ENCODE measurements at regions not wholly inside any gene's neighbourhood (a gene's known extent, or its start where the extent isn't known, plus 50 kb on each side); places are given as distances from the start of the nearest gene placed in this dataset.

DNA sequence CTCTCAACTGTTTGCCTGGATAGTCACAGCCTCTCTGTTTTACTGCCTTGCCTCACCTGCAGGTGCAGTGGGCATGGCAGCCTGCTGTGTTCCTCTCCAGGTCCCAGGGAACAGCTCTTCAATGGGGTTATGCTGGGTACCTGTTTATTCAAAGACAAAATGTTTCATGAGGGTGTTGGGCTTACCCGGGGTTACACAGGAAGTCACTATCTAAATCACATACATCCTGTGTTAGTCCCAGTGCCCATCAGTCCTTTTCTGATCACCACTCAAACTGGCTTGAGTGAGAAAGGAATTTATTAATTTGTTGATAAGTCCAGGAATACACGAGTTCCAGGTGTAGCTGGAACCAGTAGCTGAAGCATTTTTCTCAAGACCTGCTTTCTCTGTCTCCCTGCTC lies 1503.6 kb upstream of the TMEM132C start:
- Histone ChIP-seq H3K27me3 (replicated peaks in 1 of 4; ENCODE audit: control extremely low read depth in 1 of 4, control insufficient read depth in 3 of 4, insufficient read depth in 4 of 4, low read length in 3 of 4) (no peaks in the 10 kb centered on the region), H3K9me3 (ENCODE audit: control extremely low read depth in 1 of 3, control insufficient read depth in 2 of 3, insufficient read depth in 1 of 3, low read length in 2 of 3) (peaks cover 0 to 16% (median 12%) of the 10 kb centered on the region in 3 donors), H3K4me3 (ENCODE audit: control extremely low read depth in 1 of 5, extremely low read depth in 1 of 5, insufficient read depth in 1 of 5, low read depth in 2 of 5, low read length in 4 of 5) (no peak overlapping the region), H4K20me1 (ENCODE audit: control insufficient read depth, insufficient read depth, low read length, poor library complexity, severe bottlenecking) (no peaks in the 10 kb centered on the region), H3K9ac (ENCODE audit: low read length) (no peak overlapping the region), H3K79me2 (ENCODE audit: control insufficient read depth, insufficient read depth, low read length) (no peaks in the 10 kb centered on the region), H3K4me1 (ENCODE audit: control insufficient read depth in 2 of 2, insufficient read depth in 2 of 2, low read length in 2 of 2) (no peaks in the 10 kb centered on the region), H2AFZ (ENCODE audit: insufficient read depth, low read depth, low read length, poor library complexity, severe bottlenecking) (no peak overlapping the region), H3K4me2 (replicated peaks; ENCODE audit: low read depth, low read length, poor library complexity, severe bottlenecking) (no peak overlapping the region), H3K27ac (ENCODE audit: low read length in 2 of 2) (no peak overlapping the region), H3K36me3 (replicated peaks in 1 of 2; ENCODE audit: control extremely low read depth in 1 of 2, control insufficient read depth in 1 of 2, extremely low read depth in 1 of 2, insufficient read depth in 2 of 2, low read length in 1 of 2) (peaks cover 0 to 4% of the 10 kb centered on the region in 2 experiments)
- TF ChIP-seq EZH2 (IDR thresholded peaks at IDR 0.05; ENCODE audit: borderline replicate concordance, insufficient read depth, low read depth, low read length, poor library complexity, severe bottlenecking) = no peak
- TF ChIP-seq, protein P1, sequence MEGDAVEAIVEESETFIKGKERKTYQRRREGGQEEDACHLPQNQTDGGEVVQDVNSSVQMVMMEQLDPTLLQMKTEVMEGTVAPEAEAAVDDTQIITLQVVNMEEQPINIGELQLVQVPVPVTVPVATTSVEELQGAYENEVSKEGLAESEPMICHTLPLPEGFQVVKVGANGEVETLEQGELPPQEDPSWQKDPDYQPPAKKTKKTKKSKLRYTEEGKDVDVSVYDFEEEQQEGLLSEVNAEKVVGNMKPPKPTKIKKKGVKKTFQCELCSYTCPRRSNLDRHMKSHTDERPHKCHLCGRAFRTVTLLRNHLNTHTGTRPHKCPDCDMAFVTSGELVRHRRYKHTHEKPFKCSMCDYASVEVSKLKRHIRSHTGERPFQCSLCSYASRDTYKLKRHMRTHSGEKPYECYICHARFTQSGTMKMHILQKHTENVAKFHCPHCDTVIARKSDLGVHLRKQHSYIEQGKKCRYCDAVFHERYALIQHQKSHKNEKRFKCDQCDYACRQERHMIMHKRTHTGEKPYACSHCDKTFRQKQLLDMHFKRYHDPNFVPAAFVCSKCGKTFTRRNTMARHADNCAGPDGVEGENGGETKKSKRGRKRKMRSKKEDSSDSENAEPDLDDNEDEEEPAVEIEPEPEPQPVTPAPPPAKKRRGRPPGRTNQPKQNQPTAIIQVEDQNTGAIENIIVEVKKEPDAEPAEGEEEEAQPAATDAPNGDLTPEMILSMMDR (IDR thresholded peaks at IDR 0.05) = no peak
- CTCF ChIA-PET = no interaction called here
- intact Hi-C loops (cut with micrococcal nuclease) = no loop called here
- Mint-ChIP-seq H3K27me3 (no peaks in the 10 kb centered on the region), H3K9me3 (ENCODE audit: insufficient read depth) (peaks cover 11% of the 10 kb centered on the region), H3K27ac (no peak overlapping the region), H3K4me3 (no peak overlapping the region), H3K4me1 (no peaks in the 10 kb centered on the region)
- no peak for DNase-seq
- WGBS (ENCODE audit: insufficient coverage) = 57% methylated on average over 1 of the region's 2 CpGs
- POLR2A ChIA-PET = no interaction called here
- no peak for ATAC-seq (ENCODE audit: low read depth)

DNA sequence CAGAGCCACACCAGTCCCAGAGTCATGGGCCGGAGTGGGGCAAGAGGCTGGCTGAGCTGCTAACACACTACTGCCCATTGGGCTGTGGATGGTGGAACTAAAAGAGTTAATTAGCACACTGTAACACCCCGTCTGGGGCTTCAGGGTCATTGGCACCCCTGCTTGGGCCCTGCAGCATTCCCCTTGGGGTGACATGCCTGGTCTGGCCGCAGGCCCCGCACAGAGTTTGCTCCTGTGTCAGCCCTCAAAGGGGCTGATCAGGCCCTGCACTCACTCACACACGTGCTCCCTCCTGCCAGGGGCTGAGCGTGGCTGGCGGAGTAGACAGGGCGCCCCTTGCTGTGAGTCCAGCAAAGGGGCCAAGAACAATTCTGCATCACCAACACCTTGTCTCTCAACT lies 1499.6 kb upstream of the TMEM132C start:
- Histone ChIP-seq H3K4me1 (ENCODE audit: control insufficient read depth in 2 of 2, insufficient read depth in 2 of 2, low read length in 2 of 2) (no peaks in the 10 kb centered on the region), H4K20me1 (ENCODE audit: control insufficient read depth, insufficient read depth, low read length, poor library complexity, severe bottlenecking) (no peaks in the 10 kb centered on the region), H3K9ac (ENCODE audit: low read length) (no peak overlapping the region), H3K4me2 (replicated peaks; ENCODE audit: low read depth, low read length, poor library complexity, severe bottlenecking) (no peak overlapping the region), H3K27me3 (replicated peaks in 1 of 4; ENCODE audit: control extremely low read depth in 1 of 4, control insufficient read depth in 3 of 4, insufficient read depth in 4 of 4, low read length in 3 of 4) (no peaks in the 10 kb centered on the region), H3K27ac (ENCODE audit: low read length in 2 of 2) (no peak overlapping the region), H3K4me3 (ENCODE audit: control extremely low read depth in 1 of 5, extremely low read depth in 1 of 5, insufficient read depth in 1 of 5, low read depth in 2 of 5, low read length in 4 of 5) (no peak overlapping the region), H3K79me2 (ENCODE audit: control insufficient read depth, insufficient read depth, low read length) (no peaks in the 10 kb centered on the region), H3K9me3 (ENCODE audit: control extremely low read depth in 1 of 3, control insufficient read depth in 2 of 3, insufficient read depth in 1 of 3, low read length in 2 of 3) (peaks cover 0 to 16% (median 12%) of the 10 kb centered on the region in 3 donors), H2AFZ (ENCODE audit: insufficient read depth, low read depth, low read length, poor library complexity, severe bottlenecking) (no peak overlapping the region), H3K36me3 (replicated peaks in 1 of 2; ENCODE audit: control extremely low read depth in 1 of 2, control insufficient read depth in 1 of 2, extremely low read depth in 1 of 2, insufficient read depth in 2 of 2, low read length in 1 of 2) (peaks cover 0 to 4% of the 10 kb centered on the region in 2 experiments)
- intact Hi-C loops (cut with micrococcal nuclease) = no loop called here
- Mint-ChIP-seq H3K9me3 (ENCODE audit: insufficient read depth) (peaks cover 11% of the 10 kb centered on the region), H3K4me1 (peaks cover 6% of the 10 kb centered on the region), H3K27me3 (no peaks in the 10 kb centered on the region), H3K4me3 (no peak overlapping the region), H3K27ac (no peak overlapping the region)
- ATAC-seq (ENCODE audit: low read depth) = no peak
- WGBS (ENCODE audit: insufficient coverage) = 92% methylated on average over 7 of the region's 8 CpGs
- ChIA-PET CTCF (interaction anchor here (3.2 kb wide), 1 partner anchor 20 kb away, joined by 11 read pairs; no protein-coding TSS in a partner anchor), POLR2A (no interaction called here)
- no peak for DNase-seq
- TF ChIP-seq, protein P1 (IDR thresholded peaks at IDR 0.05) = no peak
- no peak for TF ChIP-seq EZH2 (IDR thresholded peaks at IDR 0.05; ENCODE audit: borderline replicate concordance, insufficient read depth, low read depth, low read length, poor library complexity, severe bottlenecking)

Data from B cell (primary cell).